Right cardiac atrium (tissue), 5 donors: ENCODE measurements at regions not wholly inside any gene's neighbourhood (a gene's known extent, or its start where the extent isn't known, plus 50 kb on each side); places are given as distances from the start of the nearest gene placed in this dataset.
"Not testable (repeated sequence)": the region's sequence is repeated elsewhere in the genome, so short reads cannot be mapped to it uniquely, and the experiment has no call there.

ENCODE experiments used
- ATAC-seq, 2 donors: fragments of 200-7000 bp; cut with Tn5 transposase; one replicate each; pipeline versions ENCODE4 v1.8.0 to v1.9.1; 2020; ENCODE audit warnings: moderate library complexity in 2 of 2, mild to moderate bottlenecking in 1 of 2
- DNase-seq, 3 donors: peaks; one replicate each; pipeline ENCODE4 v3.0.0-alpha.2; 2020
- H3K27ac ChIP-seq: one replicate; pipeline ENCODE4 v1.5.1; 2013; ENCODE audit warnings: mild to moderate bottlenecking, low read length, control low read depth, moderate library complexity
- H3K27me3 ChIP-seq: one replicate; pipeline ENCODE4 v1.6.1; 2013; ENCODE audit not compliant: control insufficient read depth, insufficient read depth
- H3K4me1 ChIP-seq: one replicate; pipeline ENCODE4 v1.6.1; 2013; ENCODE audit warnings: low read length; ENCODE audit not compliant: control insufficient read depth, insufficient read depth
- H3K4me3 ChIP-seq: one replicate; pipeline ENCODE4 v1.5.1; 2013; ENCODE audit warnings: low read length, control low read depth
- H3K9me3 ChIP-seq: one replicate; pipeline ENCODE4 v1.6.1; 2013; ENCODE audit warnings: low read length; ENCODE audit not compliant: control insufficient read depth
- WGBS: extraction: QIAGEN DNeasy Blood & Tissue Kit; methylation state at CpG from one replicate; pipeline ENCODE4 v1.1.7; 2013; 5-methylcytosine and 5-hydroxymethylcytosine counted together
- intact Hi-C, 4 donors: fragments of 100-400 bp; cut with DNase I; formaldehyde crosslinking; loops; one replicate each; pipeline versions ENCODE4 v1.11.0 to v1.14.0; 2022 to 2023
- donor health status: healthy with polysubstance abuse.
- donor health status: DM: no; HTN: yes; CAD: no.
- donor health status: DM: no; HTN: no; CAD: no.
- donor health status: DM: no; HTN: yes; CAD: no; lungs with severe emphysema.
- donor health status: DM: yes; HTN: yes; CAD: no.

DNA sequence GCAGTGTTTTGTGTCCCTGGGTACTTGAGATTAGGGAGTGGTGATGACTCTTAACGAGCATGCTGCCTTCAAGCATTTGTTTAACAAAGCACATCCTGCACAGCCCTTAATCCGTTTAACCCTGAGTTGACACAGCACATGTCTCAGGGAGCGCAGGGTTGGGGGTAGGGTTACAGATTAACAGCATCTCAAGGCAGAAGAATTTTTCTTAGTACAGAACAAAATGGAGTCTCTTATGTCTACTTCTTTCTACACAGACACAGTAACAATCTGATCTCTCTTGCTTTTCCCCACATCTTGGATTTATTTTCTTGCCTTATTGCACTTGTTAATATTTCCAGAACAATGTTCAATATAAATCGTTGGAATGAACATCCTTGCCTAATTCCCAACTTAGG is 187.9 kb upstream of the F9 start:
- intact Hi-C loops, H3K4me1 ChIP-seq, DNase-seq, ATAC-seq, H3K27me3 ChIP-seq, H3K4me3 ChIP-seq, H3K9me3 ChIP-seq, H3K27ac ChIP-seq: not testable (repeated sequence)
- WGBS: 21% methylated on average over 4 of the region's 4 CpGs

DNA sequence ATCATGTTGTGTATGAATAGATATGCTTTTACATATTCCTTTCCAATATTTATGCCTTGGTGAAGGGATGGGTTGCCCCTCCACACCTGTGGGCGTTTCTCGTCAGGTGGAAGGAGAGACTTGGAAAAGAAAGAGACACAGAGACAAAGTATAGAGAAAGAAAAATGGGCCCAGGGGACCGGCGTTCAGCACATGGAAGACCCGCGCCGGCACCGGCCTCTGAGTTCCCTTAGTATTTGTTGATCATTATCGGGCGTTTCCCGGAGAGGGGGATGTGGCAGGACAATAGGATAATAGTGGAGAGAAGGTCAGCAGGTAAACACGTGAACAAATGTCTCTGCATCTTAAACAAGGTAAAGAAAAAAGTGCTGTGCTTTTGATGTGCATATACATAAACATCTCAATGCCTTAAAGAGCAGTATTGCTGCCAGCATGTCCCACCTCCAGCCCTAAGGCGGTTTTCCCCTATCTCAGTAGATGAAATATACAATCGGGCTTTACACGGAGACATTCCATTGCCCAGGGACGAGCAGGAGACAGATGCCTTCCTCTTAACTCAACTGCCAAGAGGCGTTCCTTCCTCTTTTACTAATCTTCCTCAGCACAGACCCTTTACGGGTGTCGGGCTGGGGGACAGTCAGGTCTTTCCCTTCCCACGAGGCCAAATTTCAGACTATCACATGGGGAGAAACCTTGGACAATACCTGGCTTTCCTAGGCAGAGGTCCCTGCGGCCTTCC is 188.5 kb upstream of the F9 start:
- WGBS: 16% methylated on average over 19 of the region's 21 CpGs

DNA sequence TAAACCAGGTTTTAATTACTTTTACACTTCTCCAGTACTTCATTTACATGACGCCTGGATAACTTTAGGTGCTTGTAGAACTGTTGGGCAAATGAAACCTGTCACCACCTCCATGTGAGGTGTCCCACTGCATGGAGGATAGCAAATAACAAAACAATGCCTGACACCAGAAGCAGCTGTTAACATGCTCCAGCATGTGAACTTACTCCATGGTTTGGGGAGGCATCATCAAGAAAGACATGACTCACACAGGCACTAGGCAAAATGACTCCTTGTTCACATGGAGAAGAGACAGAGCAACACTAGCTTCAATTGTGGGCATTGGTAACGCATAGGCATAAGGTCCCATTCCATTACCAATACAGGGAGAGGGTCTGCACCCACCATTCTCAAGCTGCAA is 198.1 kb upstream of the F9 start:
- DNase-seq (no peak), ATAC-seq (no peak)
- H3K9me3 ChIP-seq: no peaks in the 10 kb centered on the region
- no peak overlapping the region for H3K4me3 ChIP-seq
- H3K27me3 ChIP-seq: no peaks in the 10 kb centered on the region
- WGBS: 83% methylated on average over 2 of the region's 2 CpGs
- H3K27ac ChIP-seq: no peak overlapping the region
- H3K4me1 ChIP-seq: no peaks in the 10 kb centered on the region
- intact Hi-C loops: no loop called here

More for the DNA sequence above, 188.5 kb upstream of the F9 start:
- intact Hi-C loops, H3K4me3 ChIP-seq, H3K9me3 ChIP-seq, H3K4me1 ChIP-seq, ATAC-seq, H3K27ac ChIP-seq, H3K27me3 ChIP-seq, DNase-seq: not testable (repeated sequence)

DNA sequence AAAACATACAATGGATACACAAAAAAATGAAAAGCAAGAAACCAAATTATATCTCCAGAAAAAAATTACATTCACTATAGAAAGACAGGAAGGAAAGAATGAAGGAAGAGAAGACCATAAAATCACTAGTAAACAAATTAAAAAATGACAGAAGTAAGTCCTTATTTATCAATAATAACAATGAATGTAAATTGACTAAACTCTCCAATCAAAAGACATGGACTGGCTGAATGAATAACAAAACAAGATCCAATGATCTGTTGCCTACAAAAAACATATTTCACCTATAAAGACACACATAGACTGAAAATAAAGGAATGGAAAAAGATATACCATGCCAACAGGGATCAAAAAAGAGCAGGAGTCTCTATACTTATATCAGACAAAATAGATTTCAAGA is 203.2 kb upstream of the F9 start:
- Histone ChIP-seq H3K4me1 (no peaks in the 10 kb centered on the region), H3K27me3 (no peaks in the 10 kb centered on the region), H3K4me3 (no peak overlapping the region), H3K27ac (no peak overlapping the region), H3K9me3 (no peaks in the 10 kb centered on the region)
- intact Hi-C loops: no loop called here
- ATAC-seq (no peak), DNase-seq (no peak)

DNA sequence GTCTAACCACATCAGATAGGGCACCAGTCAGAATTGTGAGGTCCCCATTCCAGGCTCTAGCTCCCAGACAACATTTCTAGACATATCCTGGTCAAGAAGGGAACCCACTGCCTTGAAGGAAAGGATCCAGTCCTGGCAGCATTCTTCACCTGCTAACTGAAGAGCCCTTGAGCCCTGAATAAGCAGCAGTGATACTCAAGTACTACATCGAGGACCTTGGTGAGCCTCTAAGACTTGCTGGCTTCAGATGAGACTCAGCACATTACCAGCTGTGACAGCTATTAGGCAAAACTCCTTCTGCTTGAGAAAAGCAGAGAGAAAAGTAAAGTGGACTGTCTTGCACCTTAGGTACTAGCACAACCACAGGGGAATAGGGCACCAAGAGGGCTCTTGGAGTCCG is 205.8 kb upstream of the F9 start:
- H3K27me3 ChIP-seq: no peaks in the 10 kb centered on the region
- no peak overlapping the region for H3K27ac ChIP-seq
- DNase-seq (no peak), ATAC-seq (no peak)
- intact Hi-C loops: no loop called here
- no peaks in the 10 kb centered on the region for H3K4me1 ChIP-seq
- no peak overlapping the region for H3K4me3 ChIP-seq
- no peaks in the 10 kb centered on the region for H3K9me3 ChIP-seq
- 87% methylated on average over 2 of the region's 2 CpGs for WGBS

DNA sequence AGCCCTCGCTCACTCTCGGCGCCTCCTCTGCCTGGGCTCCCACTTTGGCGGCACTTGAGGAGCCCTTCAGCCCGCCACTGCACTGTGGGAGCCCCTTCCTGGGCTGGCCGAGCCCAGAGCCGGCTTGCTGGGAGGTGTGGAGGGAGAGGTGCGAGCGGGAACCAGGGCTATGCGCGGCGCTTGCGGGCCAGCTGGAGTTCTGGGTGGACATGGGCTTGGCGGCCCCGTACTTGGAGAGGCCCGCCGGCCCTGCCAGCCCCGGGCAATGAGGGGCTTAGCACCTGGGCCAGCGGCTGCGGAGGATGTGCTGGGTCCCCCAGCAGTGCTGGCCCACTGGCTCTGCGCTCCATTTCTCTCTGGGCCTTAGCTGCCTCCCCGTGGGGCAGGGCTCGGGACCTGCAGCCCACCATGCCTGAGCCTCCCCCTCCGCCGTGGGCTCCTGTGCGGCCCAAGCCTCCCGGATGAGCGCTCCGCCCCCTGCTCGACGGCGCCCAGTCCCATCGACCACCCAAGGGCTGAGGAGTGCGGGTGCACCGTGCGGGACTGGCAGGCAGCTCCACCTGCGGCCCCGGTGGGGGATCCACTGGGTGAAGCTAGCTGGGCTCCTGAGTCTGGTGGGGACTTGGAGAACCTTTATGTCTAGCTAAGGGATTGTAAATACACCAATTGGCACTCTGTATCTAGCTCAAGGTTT is 209.7 kb upstream of the F9 start:
- H3K27ac ChIP-seq, H3K9me3 ChIP-seq, intact Hi-C loops, H3K4me3 ChIP-seq, ATAC-seq, H3K27me3 ChIP-seq, H3K4me1 ChIP-seq: not testable (repeated sequence)
- peak in 1 of 3 donors; percentile 32 for DNase-seq
- WGBS: 95% methylated on average over 37 of the region's 38 CpGs

DNA sequence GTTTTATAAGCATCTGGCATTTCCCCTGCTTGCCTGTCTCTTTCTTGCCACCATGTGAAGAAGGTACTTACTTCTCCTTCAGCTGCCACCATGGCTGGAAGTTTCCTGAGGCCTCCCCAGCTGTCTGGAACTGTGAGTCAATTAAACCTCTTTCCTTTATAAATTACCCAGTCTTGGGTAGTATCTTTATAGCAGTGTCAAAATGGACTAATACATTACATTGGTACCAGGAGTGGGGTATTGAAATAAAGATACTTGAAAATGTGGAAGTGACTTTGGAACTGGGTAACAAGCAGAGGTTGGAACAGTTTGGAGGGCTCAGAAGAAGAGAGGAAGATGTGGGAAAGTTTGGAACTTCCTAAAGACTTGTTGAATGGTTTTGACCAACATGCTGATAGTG is 223.9 kb upstream of the F9 start:
- H3K4me1 ChIP-seq, H3K27ac ChIP-seq, ATAC-seq, H3K9me3 ChIP-seq, intact Hi-C loops, H3K4me3 ChIP-seq, DNase-seq, H3K27me3 ChIP-seq: not testable (repeated sequence)

DNA sequence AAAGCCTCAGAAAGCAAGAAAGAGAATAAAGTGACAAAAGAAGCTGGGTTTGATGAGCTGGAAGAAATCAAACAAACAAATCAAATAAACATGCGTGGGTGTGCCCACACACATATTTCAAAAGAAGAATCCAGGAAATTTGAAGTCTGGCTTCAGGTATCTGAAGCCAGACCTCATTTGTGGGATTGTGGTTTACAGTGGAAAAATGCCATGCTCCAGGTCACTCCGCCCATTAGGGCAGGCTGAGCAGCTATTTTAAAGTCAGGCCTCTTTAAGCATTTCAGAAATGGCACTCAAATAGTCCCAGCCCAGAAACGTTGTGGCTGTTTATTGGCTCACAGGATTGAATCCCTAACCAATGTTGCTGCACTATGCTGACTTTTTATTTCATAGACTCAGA is 226.1 kb upstream of the F9 start:
- no peaks in the 10 kb centered on the region for H3K9me3 ChIP-seq
- ATAC-seq (no peak), DNase-seq (no peak)
- no peak overlapping the region for H3K4me3 ChIP-seq
- intact Hi-C loops: no loop called here
- 72% methylated on average over 3 of the region's 3 CpGs for WGBS
- no peaks in the 10 kb centered on the region for H3K4me1 ChIP-seq
- no peak overlapping the region for H3K27ac ChIP-seq
- no peaks in the 10 kb centered on the region for H3K27me3 ChIP-seq

DNA sequence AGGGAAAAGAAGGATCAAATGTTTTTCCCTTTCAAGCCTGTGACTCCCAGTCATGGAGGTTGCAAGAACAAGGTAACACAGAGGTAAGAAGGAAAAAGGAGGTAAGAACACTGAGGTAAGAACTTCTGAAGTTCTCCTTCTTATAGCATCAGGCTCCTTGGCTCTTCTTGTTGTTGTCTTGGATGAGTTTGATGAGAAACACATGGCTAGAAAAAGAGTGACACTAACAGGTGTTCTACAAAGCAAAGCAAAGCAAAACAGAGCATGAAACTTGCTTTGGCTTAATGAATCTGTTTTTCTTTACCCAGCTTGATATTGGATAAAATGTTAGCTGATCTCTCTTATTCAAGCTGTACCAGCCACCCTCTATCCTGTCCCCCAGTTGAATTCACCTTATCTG is 231.2 kb upstream of the F9 start:
- H3K27ac ChIP-seq: no peak overlapping the region
- no peaks in the 10 kb centered on the region for H3K9me3 ChIP-seq
- ATAC-seq (no peak), DNase-seq (no peak)
- intact Hi-C loops: no loop called here
- no peak overlapping the region for H3K4me3 ChIP-seq
- H3K27me3 ChIP-seq: no peaks in the 10 kb centered on the region
- H3K4me1 ChIP-seq: no peaks in the 10 kb centered on the region

DNA sequence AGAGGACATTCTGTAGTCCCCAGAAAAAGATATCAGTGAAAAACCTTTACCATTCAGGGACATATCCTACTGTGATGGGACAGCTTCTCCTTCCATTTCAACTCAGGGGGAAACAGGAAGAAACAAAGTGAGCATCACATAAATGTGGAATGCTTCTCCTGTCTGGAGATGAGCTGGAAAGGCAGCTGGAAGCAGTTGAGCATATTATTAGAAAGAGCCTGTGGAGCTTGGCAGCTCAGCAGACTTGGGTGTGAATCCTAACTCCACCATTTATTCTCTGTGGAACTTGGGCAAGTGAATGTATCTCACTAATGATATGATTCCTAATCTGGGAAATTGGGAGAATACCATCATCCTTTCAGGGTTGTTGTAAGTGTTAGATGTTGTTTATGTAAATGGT is 232.1 kb upstream of the F9 start:
- Histone ChIP-seq H3K27me3 (no peaks in the 10 kb centered on the region), H3K9me3 (no peaks in the 10 kb centered on the region), H3K4me3 (no peak overlapping the region), H3K27ac (no peak overlapping the region), H3K4me1 (no peaks in the 10 kb centered on the region)
- intact Hi-C loops: no loop called here
- DNase-seq (no peak), ATAC-seq (no peak)

DNA sequence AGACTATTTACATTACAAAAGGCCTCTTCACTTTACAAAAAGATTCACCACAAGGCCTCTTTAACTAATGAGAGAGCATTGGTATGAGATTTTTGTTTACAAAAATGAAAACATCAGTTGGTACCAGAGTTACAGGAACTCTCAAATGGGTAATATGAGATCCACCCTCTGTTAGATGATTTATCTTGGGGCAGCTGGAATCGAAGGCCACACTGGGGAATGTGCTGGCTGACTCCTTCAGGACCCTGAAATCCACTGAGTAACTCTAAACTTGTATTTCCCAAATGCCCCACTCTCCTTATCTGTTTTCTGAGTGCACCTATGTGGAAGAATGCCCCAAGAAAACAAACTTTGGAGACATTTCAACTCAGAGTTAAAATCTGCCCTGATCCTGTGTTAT is 232.9 kb upstream of the F9 start:
- Histone ChIP-seq H3K4me3 (no peak overlapping the region), H3K27me3 (no peaks in the 10 kb centered on the region), H3K4me1 (no peaks in the 10 kb centered on the region), H3K9me3 (no peaks in the 10 kb centered on the region), H3K27ac (no peak overlapping the region)
- ATAC-seq (no peak), DNase-seq (no peak)
- 74% methylated on average over 1 of the region's 1 CpG for WGBS
- intact Hi-C loops: no loop called here

DNA sequence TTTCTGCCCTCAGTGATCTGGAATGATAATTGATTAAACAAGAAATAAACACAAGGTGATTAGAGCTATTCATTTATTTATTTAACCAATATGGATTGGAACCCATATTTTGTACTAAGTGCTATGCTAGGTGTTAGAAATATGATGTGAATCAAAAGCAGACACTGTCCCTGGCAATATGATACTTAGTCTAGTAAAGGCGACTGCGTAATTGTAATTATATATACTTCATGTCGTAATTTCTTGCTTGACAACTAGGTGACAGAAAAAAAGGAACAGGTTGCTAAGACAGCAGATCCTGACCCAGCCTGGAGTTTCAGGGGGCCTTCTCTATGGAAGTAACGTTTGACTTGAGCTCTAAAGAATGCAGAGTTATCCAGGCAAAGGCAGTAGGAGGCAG is 236.5 kb upstream of the F9 start:
- Histone ChIP-seq H3K27ac (no peak overlapping the region), H3K9me3 (no peaks in the 10 kb centered on the region), H3K27me3 (no peaks in the 10 kb centered on the region), H3K4me3 (no peak overlapping the region), H3K4me1 (no peaks in the 10 kb centered on the region)
- ATAC-seq: no peak
- 83% methylated on average over 4 of the region's 4 CpGs for WGBS
- intact Hi-C loops: no loop called here
- no peak for DNase-seq
